GM10266 (cell line): ENCODE measurements at regions not wholly inside any gene's neighbourhood (a gene's known extent, or its start where the extent isn't known, plus 50 kb on each side); places are given as distances from the start of the nearest gene placed in this dataset.
"Not testable (repeated sequence)": the region's sequence is repeated elsewhere in the genome, so short reads cannot be mapped to it uniquely, and the experiment has no call there.

Experiments used
- DNase-seq: peaks from one replicate; pipeline ENCODE4 v3.0.0; 2012; ENCODE audit errors: extremely low spot score
- CTCF ChIP-seq: IDR thresholded peaks from 2 replicates; pipeline ENCODE4 v1.5.1; 2012; ENCODE audit warnings: mild to moderate bottlenecking, low read depth; ENCODE audit not compliant: control insufficient read depth, insufficient read depth; ENCODE audit errors: missing control alignments

- TF ChIP-seq CTCF: no peak
- no peak for DNase-seq
Observed at GRCh38 chr1:82064691-82065090, 264.0 kb downstream of the ADGRL2 start.

DNA sequence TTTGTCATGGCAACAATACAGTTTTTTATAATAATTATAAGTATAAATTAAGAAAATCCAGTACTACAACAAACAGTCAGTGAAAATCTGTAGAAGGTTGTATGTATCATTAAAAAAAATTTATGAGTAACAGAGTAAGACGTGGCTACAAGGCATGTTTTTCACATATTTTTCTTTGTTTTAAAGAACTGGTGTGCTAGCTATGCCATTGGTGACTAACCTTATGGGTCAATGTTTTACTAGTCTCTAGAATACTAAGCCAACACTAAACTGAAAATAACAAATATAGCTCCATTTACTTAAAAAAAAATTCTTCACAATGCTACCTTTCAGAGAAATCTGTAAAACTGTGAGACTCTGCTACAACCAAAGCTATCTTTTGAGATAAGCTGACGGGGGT is 261.5 kb downstream of the ADGRL2 start:
- DNase-seq: no peak
- TF ChIP-seq CTCF: no peak

GRCh38 chr1:82059959-82060358 is 259.2 kb downstream of the ADGRL2 start:
- TF ChIP-seq CTCF: no peak
- DNase-seq: no peak

DNA sequence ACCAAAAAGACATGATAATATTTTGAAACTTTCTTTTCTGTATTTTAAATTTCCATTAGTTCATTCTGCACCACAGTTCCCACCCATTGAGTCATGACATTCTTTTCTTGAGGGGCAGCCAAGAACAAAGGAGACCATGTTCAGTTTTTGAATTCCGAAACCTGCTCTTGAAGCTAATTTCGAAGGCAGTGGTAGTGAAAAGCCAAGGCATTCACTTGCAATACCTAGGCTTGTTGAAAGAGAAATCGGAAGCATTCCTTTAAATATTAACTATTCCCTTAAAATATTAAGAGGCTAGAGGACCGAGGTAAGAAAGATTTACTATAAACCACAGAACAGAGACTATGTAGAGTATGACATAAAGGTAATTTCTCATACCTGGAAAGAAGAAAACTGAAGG is 256.3 kb downstream of the ADGRL2 start:
- TF ChIP-seq CTCF: no peak
- DNase-seq: no peak

DNA sequence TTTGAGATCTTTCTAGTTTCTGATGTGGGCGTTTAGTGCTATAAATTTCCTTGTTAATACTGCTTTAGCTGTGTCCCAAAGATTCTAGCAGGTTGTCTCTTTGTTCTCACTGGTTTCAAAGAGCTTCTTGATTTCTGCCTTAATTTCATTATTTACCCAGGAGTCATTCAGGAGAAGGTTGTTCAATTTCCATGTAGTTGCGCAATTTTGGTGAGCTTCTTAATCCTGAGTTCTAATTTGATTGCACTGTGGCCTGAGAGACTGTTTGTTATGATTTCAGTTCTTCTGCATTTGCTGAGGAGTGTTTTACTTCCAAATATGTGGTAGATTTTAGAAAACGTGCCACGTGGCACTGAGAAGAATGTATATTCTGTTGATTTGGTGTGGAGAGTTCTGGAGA is 254.6 kb downstream of the ADGRL2 start:
- not testable (repeated sequence) for DNase-seq

GRCh38 chr1:82052563-82052962 is 251.8 kb downstream of the ADGRL2 start:
- no peak for DNase-seq
- no peak for TF ChIP-seq CTCF

DNA sequence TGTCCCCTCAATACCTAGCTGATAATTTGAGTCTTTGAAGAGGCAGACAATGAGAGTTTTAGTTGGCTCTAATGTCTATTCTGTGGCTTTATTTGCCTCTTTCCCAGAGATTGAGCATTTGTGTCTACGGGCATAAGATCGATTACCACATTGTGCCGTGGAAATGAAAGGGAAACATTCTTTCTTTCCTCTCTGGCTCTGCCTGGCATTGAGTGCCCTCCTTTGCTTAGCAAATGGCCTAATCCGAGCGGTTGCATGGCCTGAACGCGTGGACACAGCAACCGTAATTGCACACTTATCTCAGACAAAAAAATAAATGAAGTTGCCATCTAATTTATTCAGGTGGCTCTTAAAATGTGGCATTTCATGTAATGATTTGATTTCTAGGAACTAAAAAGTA is 247.9 kb downstream of the ADGRL2 start:
- TF ChIP-seq CTCF: no peak

DNA sequence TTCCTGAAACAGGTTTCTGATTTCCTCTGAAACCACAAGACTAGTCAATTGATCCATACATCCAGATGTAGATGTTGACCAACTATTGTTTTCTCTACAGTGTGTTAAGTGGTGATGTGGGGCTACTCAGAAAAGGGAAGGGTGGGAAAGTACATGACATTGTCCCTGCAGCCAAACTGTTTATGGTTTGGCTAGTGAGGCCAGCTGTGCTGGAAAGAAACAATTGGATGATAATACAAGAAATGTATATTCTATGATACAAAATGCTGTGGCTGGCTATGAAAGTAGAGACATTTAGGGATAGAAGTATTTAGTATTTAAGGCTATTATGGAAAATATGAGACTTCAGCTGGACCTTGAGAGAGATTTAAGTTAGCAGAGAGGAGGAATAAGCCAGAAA is 244.5 kb downstream of the ADGRL2 start:
- no peak for DNase-seq
- TF ChIP-seq CTCF: no peak

More for the DNA sequence above, 247.9 kb downstream of the ADGRL2 start:
- DNase-seq: no peak
